WTC11 (cell line): ENCODE measurements at regions not wholly inside any gene's neighbourhood (a gene's known extent, or its start where the extent isn't known, plus 50 kb on each side); places are given as distances from the start of the nearest gene placed in this dataset.

Experiments
- ATAC-seq: fragments of 200-7000 bp; cut with Tn5 transposase; 2 replicates; pipeline ENCODE4 v1.10.0; 2021; ENCODE audit warnings: mild to moderate bottlenecking, moderate library complexity
- CTCF ChIA-PET: fragments of 300-600 bp; sonication (Branson Sonifier 250); formaldehyde crosslinking; loops from one replicate; lab custom pipeline; 2021; ENCODE audit warnings: antibody characterized with exemption; lab: Charles Lee
- POLR2A ChIA-PET: fragments of 350-600 bp; sonication (Branson Sonifier 250); formaldehyde crosslinking; loops from one replicate; lab custom pipeline; 2021; ENCODE audit warnings: antibody characterized with exemption; lab: Charles Lee
- DNase-seq: peaks from one replicate; pipeline ENCODE4 v3.0.0; 2021; ENCODE audit warnings: low spot score
- H3K27ac Mint-ChIP-seq: 2 replicates; pipeline ENCODE4 v1.8.0; 2021; ENCODE audit warnings: mixed read lengths
- H3K27me3 Mint-ChIP-seq: 2 replicates; pipeline ENCODE4 v1.8.0; 2021; ENCODE audit warnings: low read depth, mild to moderate bottlenecking, moderate library complexity, mixed read lengths
- H3K36me3 Mint-ChIP-seq: 2 replicates; pipeline ENCODE4 v1.8.0; 2021; ENCODE audit warnings: mixed read lengths
- H3K4me1 Mint-ChIP-seq: 2 replicates; pipeline ENCODE4 v1.8.0; 2022; ENCODE audit warnings: mixed read lengths
- H3K4me3 Mint-ChIP-seq: 2 replicates; pipeline ENCODE4 v1.8.0; 2021; ENCODE audit warnings: mild to moderate bottlenecking, moderate library complexity, mixed read lengths
- H3K9me3 Mint-ChIP-seq: 2 replicates; pipeline ENCODE4 v1.8.0; 2021; ENCODE audit warnings: mixed read lengths
- EMX1 ChIP-seq: fragments of 250-450 bp; sonication (Bioruptor Pico); IDR thresholded peaks from 2 replicates; pipeline ENCODE4 v1.8.0; 2021; ENCODE audit warnings: mild to moderate bottlenecking
- ETV6 ChIP-seq: sonication (generic); formaldehyde crosslinking; IDR thresholded peaks from 2 replicates; pipeline ENCODE4 v1.8.1; 2022; ENCODE audit warnings: mild to moderate bottlenecking, missing genetic modification reagents
- GABPB1 ChIP-seq: sonication (generic); formaldehyde crosslinking; IDR thresholded peaks from 2 replicates; pipeline ENCODE4 v1.8.1; 2023; ENCODE audit warnings: mild to moderate bottlenecking, missing genetic modification reagents
- GTF2I ChIP-seq: fragments of 250-450 bp; sonication (Bioruptor Pico); conservative IDR thresholded peaks from 2 replicates; pipeline ENCODE4 v1.4.0; 2021; ENCODE audit warnings: mild to moderate bottlenecking
- NR1H2 ChIP-seq: sonication (generic); formaldehyde crosslinking; IDR thresholded peaks from 2 replicates; pipeline ENCODE4 v1.9.0; 2021; ENCODE audit warnings: mild to moderate bottlenecking, moderate library complexity, missing genetic modification reagents
- OVOL2 ChIP-seq: fragments of 250-450 bp; sonication (Bioruptor Pico); IDR thresholded peaks from 2 replicates; pipeline ENCODE4 v1.9.0; 2021; ENCODE audit warnings: mild to moderate bottlenecking, borderline replicate concordance
- RORB ChIP-seq: fragments of 250-450 bp; sonication (Bioruptor Pico); IDR thresholded peaks from 2 replicates; pipeline ENCODE4 v1.9.0; 2021; ENCODE audit warnings: mild to moderate bottlenecking
- SMAD4 ChIP-seq: sonication (generic); formaldehyde crosslinking; IDR thresholded peaks from 2 replicates; pipeline ENCODE4 v1.8.0; 2022; ENCODE audit warnings: mild to moderate bottlenecking, missing genetic modification reagents
- TEAD1 ChIP-seq: sonication (generic); formaldehyde crosslinking; IDR thresholded peaks from 2 replicates; pipeline ENCODE4 v1.8.0; 2022; ENCODE audit warnings: mild to moderate bottlenecking, missing genetic modification reagents
- TEAD4 ChIP-seq: sonication (generic); formaldehyde crosslinking; IDR thresholded peaks from 2 replicates; pipeline ENCODE4 v1.8.0; 2022; ENCODE audit warnings: mild to moderate bottlenecking, missing genetic modification reagents
- ZNF423 ChIP-seq: fragments of 250-450 bp; sonication (Bioruptor Pico); IDR thresholded peaks from 2 replicates; pipeline ENCODE4 v2.1.2; 2022; ENCODE audit warnings: mild to moderate bottlenecking, moderate library complexity
- ZNF671 ChIP-seq: fragments of 250-450 bp; sonication (Bioruptor Pico); IDR thresholded peaks from 2 replicates; pipeline ENCODE4 v1.8.0; 2021; ENCODE audit warnings: mild to moderate bottlenecking
- TF ChIP-seq, protein P1 (sequence below): fragments of 250-450 bp; sonication (Bioruptor Pico); conservative IDR thresholded peaks from 2 replicates; pipeline ENCODE4 v1.9.0; 2021; ENCODE audit warnings: mild to moderate bottlenecking
- TF ChIP-seq, protein P2 (sequence below): fragments of 250-450 bp; sonication (Bioruptor Pico); IDR thresholded peaks from 2 replicates; pipeline ENCODE4 v1.9.0; 2021; ENCODE audit warnings: mild to moderate bottlenecking
- TF ChIP-seq, protein P3 (sequence below): sonication (generic); formaldehyde crosslinking; IDR thresholded peaks from 2 replicates; pipeline ENCODE4 v1.8.0; 2023; ENCODE audit warnings: missing genetic modification reagents
- TF ChIP-seq, protein P4 (sequence below): sonication (generic); formaldehyde crosslinking; IDR thresholded peaks from 2 replicates; pipeline ENCODE4 v1.8.1; 2023; ENCODE audit warnings: mild to moderate bottlenecking, missing genetic modification reagents, moderate library complexity
- TF ChIP-seq, protein P5 (sequence below): sonication (generic); formaldehyde crosslinking; IDR thresholded peaks from 2 replicates; pipeline ENCODE4 v1.8.1; 2023; ENCODE audit warnings: mild to moderate bottlenecking, missing genetic modification reagents, borderline replicate concordance
- TF ChIP-seq, protein P6 (sequence below): fragments of 250-450 bp; sonication (Bioruptor Pico); IDR thresholded peaks from 2 replicates; pipeline ENCODE4 v1.9.0; 2021; ENCODE audit warnings: mild to moderate bottlenecking, borderline replicate concordance
- TF ChIP-seq, protein P7 (sequence below): sonication (generic); formaldehyde crosslinking; IDR thresholded peaks from 2 replicates; pipeline ENCODE4 v1.8.1; 2023; ENCODE audit warnings: mild to moderate bottlenecking, missing genetic modification reagents, moderate library complexity
- TF ChIP-seq, protein P8 (sequence below): fragments of 200-600 bp; IDR thresholded peaks from 2 replicates; pipeline ENCODE4 v1.8.0; 2022; ENCODE audit warnings: antibody characterized with exemption

DNA sequence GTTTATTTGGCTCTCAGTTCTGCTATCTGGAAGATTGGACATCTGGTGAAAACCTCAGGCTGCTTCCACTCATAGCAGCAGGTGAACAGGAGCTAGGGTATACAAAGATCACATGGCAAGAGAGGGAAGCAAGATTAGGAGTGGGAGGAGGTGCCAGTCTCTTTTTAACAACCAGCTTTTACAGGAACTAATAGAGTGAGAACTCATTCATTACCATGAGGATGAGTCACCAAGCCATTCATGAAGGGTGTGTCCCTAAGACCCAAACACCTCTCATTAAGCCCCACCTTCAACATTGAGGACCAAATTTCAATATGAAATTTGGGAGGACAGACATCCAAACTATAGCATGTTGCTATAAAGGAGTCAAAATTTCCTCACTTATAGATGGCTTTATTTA is 85.4 kb upstream of the HCRTR2 start (continued):
- TF ChIP-seq, protein P1, sequence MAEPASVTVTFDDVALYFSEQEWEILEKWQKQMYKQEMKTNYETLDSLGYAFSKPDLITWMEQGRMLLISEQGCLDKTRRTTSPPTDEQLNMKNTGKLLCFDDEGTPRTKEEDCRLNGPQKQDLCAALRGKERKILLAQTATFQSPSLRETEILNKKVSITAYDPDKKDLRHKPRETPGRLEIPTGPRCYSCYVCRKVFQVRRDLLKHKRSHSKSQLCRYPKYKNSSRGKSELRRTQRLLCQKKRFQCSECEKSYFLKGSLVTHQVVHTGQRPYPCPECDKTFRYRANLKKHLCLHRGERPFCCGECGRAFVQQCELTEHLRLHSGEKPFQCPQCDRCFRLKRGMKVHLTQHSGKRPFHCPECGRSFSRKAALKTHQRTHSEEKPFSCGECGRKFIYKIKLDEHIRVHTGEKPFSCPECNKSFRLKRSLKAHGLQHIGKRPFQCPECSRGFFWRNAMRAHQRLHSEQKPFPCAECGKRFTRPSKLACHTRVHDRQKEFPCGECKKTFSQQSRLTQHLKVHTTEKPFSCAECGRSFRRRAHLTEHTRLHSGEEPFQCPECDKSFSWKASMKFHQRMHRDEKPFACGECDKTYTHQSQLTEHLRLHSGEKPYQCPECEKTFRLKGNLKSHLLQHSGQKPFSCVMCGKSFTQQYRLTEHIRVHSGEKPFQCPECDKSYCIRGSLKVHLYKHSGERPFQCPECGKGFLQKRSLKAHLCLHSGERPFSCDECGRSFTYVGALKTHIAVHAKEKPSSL, result no peak

DNA sequence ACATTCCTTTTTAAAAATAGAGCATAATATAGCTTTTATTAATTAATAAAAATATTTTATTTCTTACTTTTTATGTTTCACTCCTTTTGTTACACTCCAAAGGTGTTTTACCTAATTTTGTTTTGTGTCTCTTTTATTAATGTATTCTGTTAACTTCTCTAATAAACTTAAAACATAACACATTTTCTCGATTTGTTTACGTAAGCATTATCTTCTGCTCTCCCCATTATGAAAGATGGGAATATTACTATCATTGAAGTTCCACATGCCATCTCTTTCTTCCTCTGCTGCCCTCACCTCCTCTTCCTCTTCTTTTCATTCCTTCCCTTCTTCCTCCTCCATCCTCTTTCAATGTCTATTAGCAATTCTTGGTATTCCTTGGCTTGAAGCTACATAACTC is 85.0 kb upstream of the HCRTR2 start:
- Mint-ChIP-seq H3K36me3 (no peaks in the 10 kb centered on the region; the same call in none of the 2 replicates), H3K9me3 (peaks cover 29% of the 10 kb centered on the region), H3K27me3 (peaks cover 39% of the 10 kb centered on the region), H3K4me1 (no peaks in the 10 kb centered on the region), H3K27ac (no peak overlapping the region), H3K4me3 (no peak overlapping the region)
- no peak for DNase-seq
- ChIA-PET CTCF (no interaction called here), POLR2A (no interaction called here)
- ATAC-seq, result no peak
- TF ChIP-seq EMX1 (CRISPR knock-in tag) (no peak), SMAD4 (CRISPR knock-in tag) (no peak), GABPB1 (CRISPR knock-in tag) (no peak), NR1H2 (CRISPR knock-in tag) (no peak), ZNF671 (CRISPR knock-in tag) (no peak), ZNF423 (no peak), OVOL2 (no peak), RORB (no peak)
- TF ChIP-seq, protein P2, sequence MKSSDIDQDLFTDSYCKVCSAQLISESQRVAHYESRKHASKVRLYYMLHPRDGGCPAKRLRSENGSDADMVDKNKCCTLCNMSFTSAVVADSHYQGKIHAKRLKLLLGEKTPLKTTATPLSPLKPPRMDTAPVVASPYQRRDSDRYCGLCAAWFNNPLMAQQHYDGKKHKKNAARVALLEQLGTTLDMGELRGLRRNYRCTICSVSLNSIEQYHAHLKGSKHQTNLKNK (CRISPR knock-in tag), result no peak
- TF ChIP-seq, protein P3, sequence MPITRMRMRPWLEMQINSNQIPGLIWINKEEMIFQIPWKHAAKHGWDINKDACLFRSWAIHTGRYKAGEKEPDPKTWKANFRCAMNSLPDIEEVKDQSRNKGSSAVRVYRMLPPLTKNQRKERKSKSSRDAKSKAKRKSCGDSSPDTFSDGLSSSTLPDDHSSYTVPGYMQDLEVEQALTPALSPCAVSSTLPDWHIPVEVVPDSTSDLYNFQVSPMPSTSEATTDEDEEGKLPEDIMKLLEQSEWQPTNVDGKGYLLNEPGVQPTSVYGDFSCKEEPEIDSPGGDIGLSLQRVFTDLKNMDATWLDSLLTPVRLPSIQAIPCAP (CRISPR knock-in tag), result no peak
- TF ChIP-seq, protein P4, sequence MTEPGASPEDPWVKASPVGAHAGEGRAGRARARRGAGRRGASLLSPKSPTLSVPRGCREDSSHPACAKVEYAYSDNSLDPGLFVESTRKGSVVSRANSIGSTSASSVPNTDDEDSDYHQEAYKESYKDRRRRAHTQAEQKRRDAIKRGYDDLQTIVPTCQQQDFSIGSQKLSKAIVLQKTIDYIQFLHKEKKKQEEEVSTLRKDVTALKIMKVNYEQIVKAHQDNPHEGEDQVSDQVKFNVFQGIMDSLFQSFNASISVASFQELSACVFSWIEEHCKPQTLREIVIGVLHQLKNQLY (CRISPR knock-in tag), result no peak
- TF ChIP-seq, protein P5, sequence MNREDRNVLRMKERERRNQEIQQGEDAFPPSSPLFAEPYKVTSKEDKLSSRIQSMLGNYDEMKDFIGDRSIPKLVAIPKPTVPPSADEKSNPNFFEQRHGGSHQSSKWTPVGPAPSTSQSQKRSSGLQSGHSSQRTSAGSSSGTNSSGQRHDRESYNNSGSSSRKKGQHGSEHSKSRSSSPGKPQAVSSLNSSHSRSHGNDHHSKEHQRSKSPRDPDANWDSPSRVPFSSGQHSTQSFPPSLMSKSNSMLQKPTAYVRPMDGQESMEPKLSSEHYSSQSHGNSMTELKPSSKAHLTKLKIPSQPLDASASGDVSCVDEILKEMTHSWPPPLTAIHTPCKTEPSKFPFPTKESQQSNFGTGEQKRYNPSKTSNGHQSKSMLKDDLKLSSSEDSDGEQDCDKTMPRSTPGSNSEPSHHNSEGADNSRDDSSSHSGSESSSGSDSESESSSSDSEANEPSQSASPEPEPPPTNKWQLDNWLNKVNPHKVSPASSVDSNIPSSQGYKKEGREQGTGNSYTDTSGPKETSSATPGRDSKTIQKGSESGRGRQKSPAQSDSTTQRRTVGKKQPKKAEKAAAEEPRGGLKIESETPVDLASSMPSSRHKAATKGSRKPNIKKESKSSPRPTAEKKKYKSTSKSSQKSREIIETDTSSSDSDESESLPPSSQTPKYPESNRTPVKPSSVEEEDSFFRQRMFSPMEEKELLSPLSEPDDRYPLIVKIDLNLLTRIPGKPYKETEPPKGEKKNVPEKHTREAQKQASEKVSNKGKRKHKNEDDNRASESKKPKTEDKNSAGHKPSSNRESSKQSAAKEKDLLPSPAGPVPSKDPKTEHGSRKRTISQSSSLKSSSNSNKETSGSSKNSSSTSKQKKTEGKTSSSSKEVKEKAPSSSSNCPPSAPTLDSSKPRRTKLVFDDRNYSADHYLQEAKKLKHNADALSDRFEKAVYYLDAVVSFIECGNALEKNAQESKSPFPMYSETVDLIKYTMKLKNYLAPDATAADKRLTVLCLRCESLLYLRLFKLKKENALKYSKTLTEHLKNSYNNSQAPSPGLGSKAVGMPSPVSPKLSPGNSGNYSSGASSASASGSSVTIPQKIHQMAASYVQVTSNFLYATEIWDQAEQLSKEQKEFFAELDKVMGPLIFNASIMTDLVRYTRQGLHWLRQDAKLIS (CRISPR knock-in tag), result no peak

DNA sequence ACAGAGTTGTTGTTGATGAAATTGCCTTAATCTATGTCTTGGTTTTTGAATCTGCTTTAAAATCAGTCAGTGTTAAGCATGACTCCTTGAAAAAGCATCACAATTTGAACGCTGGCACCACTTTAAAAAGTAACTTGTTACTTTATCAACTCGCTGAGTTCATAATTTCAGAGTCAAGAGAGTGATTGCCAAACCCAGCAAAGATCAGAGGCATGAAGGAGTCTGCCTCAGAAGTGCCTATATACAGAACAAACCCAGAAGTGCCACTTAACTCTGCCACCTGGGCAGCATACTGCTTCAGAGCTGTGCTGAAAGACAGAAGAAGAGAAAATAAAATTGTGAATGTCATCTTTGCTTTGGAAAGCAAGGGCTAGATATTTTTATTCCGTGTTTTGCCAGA is 73.6 kb upstream of the HCRTR2 start:
- CTCF ChIA-PET, result interaction anchor here (1.4 kb wide), 1 partner anchor 31 kb away, joined by 5 read pairs; no protein-coding TSS in a partner anchor
- POLR2A ChIA-PET, result no interaction called here
- Mint-ChIP-seq H3K36me3 (no peaks in the 10 kb centered on the region), H3K9me3 (no peaks in the 10 kb centered on the region), H3K27me3 (peaks cover 36% of the 10 kb centered on the region), H3K4me1 (peaks cover 29% of the 10 kb centered on the region), H3K27ac (no peak overlapping the region), H3K4me3 (no peak overlapping the region)
- ATAC-seq, result no peak
- no peak for DNase-seq
- TF ChIP-seq TEAD1 (CRISPR knock-in tag) (no peak), TEAD4 (CRISPR knock-in tag) (no peak), GTF2I (CRISPR knock-in tag) (no peak), ETV6 (CRISPR knock-in tag) (no peak)
- TF ChIP-seq, protein P6, sequence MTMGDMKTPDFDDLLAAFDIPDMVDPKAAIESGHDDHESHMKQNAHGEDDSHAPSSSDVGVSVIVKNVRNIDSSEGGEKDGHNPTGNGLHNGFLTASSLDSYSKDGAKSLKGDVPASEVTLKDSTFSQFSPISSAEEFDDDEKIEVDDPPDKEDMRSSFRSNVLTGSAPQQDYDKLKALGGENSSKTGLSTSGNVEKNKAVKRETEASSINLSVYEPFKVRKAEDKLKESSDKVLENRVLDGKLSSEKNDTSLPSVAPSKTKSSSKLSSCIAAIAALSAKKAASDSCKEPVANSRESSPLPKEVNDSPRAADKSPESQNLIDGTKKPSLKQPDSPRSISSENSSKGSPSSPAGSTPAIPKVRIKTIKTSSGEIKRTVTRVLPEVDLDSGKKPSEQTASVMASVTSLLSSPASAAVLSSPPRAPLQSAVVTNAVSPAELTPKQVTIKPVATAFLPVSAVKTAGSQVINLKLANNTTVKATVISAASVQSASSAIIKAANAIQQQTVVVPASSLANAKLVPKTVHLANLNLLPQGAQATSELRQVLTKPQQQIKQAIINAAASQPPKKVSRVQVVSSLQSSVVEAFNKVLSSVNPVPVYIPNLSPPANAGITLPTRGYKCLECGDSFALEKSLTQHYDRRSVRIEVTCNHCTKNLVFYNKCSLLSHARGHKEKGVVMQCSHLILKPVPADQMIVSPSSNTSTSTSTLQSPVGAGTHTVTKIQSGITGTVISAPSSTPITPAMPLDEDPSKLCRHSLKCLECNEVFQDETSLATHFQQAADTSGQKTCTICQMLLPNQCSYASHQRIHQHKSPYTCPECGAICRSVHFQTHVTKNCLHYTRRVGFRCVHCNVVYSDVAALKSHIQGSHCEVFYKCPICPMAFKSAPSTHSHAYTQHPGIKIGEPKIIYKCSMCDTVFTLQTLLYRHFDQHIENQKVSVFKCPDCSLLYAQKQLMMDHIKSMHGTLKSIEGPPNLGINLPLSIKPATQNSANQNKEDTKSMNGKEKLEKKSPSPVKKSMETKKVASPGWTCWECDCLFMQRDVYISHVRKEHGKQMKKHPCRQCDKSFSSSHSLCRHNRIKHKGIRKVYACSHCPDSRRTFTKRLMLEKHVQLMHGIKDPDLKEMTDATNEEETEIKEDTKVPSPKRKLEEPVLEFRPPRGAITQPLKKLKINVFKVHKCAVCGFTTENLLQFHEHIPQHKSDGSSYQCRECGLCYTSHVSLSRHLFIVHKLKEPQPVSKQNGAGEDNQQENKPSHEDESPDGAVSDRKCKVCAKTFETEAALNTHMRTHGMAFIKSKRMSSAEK (CRISPR knock-in tag), result no peak
- TF ChIP-seq, protein P7, sequence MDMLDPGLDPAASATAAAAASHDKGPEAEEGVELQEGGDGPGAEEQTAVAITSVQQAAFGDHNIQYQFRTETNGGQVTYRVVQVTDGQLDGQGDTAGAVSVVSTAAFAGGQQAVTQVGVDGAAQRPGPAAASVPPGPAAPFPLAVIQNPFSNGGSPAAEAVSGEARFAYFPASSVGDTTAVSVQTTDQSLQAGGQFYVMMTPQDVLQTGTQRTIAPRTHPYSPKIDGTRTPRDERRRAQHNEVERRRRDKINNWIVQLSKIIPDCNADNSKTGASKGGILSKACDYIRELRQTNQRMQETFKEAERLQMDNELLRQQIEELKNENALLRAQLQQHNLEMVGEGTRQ, result no peak
- TF ChIP-seq, protein P8, sequence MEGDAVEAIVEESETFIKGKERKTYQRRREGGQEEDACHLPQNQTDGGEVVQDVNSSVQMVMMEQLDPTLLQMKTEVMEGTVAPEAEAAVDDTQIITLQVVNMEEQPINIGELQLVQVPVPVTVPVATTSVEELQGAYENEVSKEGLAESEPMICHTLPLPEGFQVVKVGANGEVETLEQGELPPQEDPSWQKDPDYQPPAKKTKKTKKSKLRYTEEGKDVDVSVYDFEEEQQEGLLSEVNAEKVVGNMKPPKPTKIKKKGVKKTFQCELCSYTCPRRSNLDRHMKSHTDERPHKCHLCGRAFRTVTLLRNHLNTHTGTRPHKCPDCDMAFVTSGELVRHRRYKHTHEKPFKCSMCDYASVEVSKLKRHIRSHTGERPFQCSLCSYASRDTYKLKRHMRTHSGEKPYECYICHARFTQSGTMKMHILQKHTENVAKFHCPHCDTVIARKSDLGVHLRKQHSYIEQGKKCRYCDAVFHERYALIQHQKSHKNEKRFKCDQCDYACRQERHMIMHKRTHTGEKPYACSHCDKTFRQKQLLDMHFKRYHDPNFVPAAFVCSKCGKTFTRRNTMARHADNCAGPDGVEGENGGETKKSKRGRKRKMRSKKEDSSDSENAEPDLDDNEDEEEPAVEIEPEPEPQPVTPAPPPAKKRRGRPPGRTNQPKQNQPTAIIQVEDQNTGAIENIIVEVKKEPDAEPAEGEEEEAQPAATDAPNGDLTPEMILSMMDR, result no peak
